ENCODE measurements at regions not wholly inside any gene's neighbourhood (a gene's known extent, or its start where the extent isn't known, plus 50 kb on each side); places are given as distances from the start of the nearest gene placed in this dataset.

DNA sequence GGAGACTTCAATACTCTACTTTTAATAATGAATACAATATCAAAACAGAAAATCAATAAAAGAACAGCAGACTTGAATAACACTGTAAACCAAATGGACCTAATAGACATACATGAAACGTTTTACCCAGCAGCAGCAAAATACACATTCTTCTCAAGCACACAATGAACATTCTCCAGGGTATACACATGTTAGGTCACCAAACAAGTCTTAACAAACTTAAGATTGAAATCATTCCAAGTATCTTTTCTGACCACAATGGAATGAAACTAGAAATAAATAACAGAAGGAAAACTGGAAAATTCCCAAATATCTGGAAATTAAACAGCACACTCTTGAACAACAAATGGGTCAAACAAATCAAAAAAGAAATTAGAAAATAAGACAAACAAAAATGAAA, 145.0 kb upstream of the CT83 start:
- H3K4me3 ChIP-seq (ENCODE audit: low read depth, low read length): no peak overlapping the region
- H3K27me3 ChIP-seq (ENCODE audit: control insufficient read depth, insufficient read depth, low read length): no peaks in the 10 kb centered on the region
- no peaks in the 10 kb centered on the region for H3K9me3 ChIP-seq (ENCODE audit: control insufficient read depth, insufficient read depth, low read length)
- no peak overlapping the region for H3K9ac ChIP-seq (ENCODE audit: low read depth, low read length)
- no peaks in the 10 kb centered on the region for H3K36me3 ChIP-seq (ENCODE audit: control insufficient read depth, insufficient read depth, low read length)
- H3K4me1 ChIP-seq (ENCODE audit: control insufficient read depth, insufficient read depth, low read length): no peaks in the 10 kb centered on the region
- H3K27ac ChIP-seq (ENCODE audit: low read depth, low read length): no peak overlapping the region

DNA sequence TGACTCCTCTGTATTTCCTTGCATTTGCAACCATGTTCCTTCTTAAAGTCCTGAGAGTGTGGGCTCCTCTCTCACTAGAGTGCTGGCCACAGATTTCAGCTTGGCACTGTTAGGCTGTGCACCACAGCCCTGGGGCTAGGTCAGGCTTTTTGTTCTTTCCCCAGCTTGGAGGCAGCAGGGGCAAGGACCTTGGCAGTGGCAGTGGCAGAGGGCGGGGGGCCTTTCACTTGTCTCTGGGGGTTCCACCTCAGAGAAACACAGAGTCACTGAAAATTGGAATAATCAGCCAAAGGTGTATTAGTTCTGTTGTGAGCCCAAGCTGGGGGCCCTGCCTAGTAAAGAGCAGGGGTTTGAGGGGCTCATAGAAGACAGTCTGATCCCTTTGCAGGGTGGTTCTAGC, 142.8 kb upstream of the CT83 start:
- Histone ChIP-seq H3K27me3 (ENCODE audit: control insufficient read depth, insufficient read depth, low read length) (no peaks in the 10 kb centered on the region), H3K27ac (ENCODE audit: low read depth, low read length) (no peak overlapping the region), H3K4me1 (ENCODE audit: control insufficient read depth, insufficient read depth, low read length) (no peaks in the 10 kb centered on the region), H3K9ac (ENCODE audit: low read depth, low read length) (no peak overlapping the region), H3K9me3 (ENCODE audit: control insufficient read depth, insufficient read depth, low read length) (no peaks in the 10 kb centered on the region), H3K4me3 (ENCODE audit: low read depth, low read length) (no peak overlapping the region), H3K36me3 (ENCODE audit: control insufficient read depth, insufficient read depth, low read length) (no peaks in the 10 kb centered on the region)

GRCh38 chrX:116596010-116596409, 133.2 kb upstream of the CT83 start:
- Histone ChIP-seq H3K9me3 (ENCODE audit: control insufficient read depth, insufficient read depth, low read length) (no peaks in the 10 kb centered on the region), H3K27ac (ENCODE audit: low read depth, low read length) (no peak overlapping the region), H3K27me3 (ENCODE audit: control insufficient read depth, insufficient read depth, low read length) (no peaks in the 10 kb centered on the region), H3K4me3 (ENCODE audit: low read depth, low read length) (no peak overlapping the region), H3K4me1 (ENCODE audit: control insufficient read depth, insufficient read depth, low read length) (no peaks in the 10 kb centered on the region), H3K9ac (ENCODE audit: low read depth, low read length) (no peak overlapping the region), H3K36me3 (ENCODE audit: control insufficient read depth, insufficient read depth, low read length) (no peaks in the 10 kb centered on the region)

All from HUES48 (cell line).